Right atrium auricular region (tissue), 2 donors: ENCODE measurements at regions not wholly inside any gene's neighbourhood (a gene's known extent, or its start where the extent isn't known, plus 50 kb on each side); places are given as distances from the start of the nearest gene placed in this dataset.
"Not testable (repeated sequence)": the region's sequence is repeated elsewhere in the genome, so short reads cannot be mapped to it uniquely, and the experiment has no call there.

Experiments
- DNase-seq: peaks from one replicate; pipeline ENCODE4 v3.0.0-alpha.2; 2019; ENCODE audit warnings: low spot score
- H3K27ac ChIP-seq, 2 donors: fragments of 200-600 bp; sonication (generic); 1 replicate in 1 of 2; 2 replicates in 1 of 2; pipeline ENCODE4 v1.5.1; 2016 to 2019
- H3K27me3 ChIP-seq, 2 donors: fragments of 200-600 bp; sonication (generic); one replicate each; pipeline versions ENCODE4 v1.5.1 to v1.6.0; 2017 to 2019
- H3K36me3 ChIP-seq: fragments of 200-600 bp; sonication (generic); one replicate; pipeline ENCODE4 v1.5.1; 2016
- H3K4me1 ChIP-seq, 2 donors: fragments of 200-600 bp; sonication (generic); one replicate each; pipeline versions ENCODE4 v1.5.1 to v1.6.0; 2017 to 2019
- H3K4me3 ChIP-seq, 2 donors: fragments of 200-600 bp; sonication (generic); 1 replicate in 1 of 2; 2 replicates in 1 of 2; pipeline ENCODE4 v1.5.1; 2017 to 2019; ENCODE audit warnings: mild to moderate bottlenecking in 1 of 2, moderate library complexity in 1 of 2
- H3K9me3 ChIP-seq, 2 donors: fragments of 200-600 bp; sonication (generic); one replicate each; pipeline ENCODE4 v1.5.1; 2019
- CTCF ChIP-seq, 2 donors: fragments of 200-600 bp; sonication (generic); IDR thresholded peaks; one replicate each; pipeline ENCODE4 v1.5.1; 2019; ENCODE audit warnings: antibody characterized with exemption in 2 of 2

DNA sequence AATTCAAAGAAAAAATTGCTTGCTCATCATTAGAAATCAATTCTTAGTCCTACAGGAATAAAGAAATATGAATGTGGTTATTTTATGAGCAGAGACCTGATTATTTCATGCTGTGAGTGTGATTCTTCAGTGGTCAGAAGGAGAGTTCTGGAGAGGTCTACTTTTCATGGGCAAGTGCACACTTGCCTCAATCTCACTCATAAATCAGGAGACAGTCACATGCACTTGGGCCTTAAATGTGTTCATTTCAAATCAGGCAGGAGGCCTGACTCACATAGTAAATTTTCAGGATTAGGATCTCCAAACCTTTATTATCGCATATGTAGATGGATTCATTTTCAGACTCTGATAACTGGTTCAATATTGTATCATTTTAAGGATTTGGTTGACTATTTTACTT lies 323.2 kb upstream of the CCNH start:
- Histone ChIP-seq H3K27me3 (no peaks in the 10 kb centered on the region), H3K4me3 (no peak overlapping the region), H3K9me3 (no peaks in the 10 kb centered on the region), H3K4me1 (no peaks in the 10 kb centered on the region), H3K36me3 (no peaks in the 10 kb centered on the region), H3K27ac (no peak overlapping the region)
- TF ChIP-seq CTCF (IDR thresholded peaks at IDR 0.05): no peak
- DNase-seq: no peak

DNA sequence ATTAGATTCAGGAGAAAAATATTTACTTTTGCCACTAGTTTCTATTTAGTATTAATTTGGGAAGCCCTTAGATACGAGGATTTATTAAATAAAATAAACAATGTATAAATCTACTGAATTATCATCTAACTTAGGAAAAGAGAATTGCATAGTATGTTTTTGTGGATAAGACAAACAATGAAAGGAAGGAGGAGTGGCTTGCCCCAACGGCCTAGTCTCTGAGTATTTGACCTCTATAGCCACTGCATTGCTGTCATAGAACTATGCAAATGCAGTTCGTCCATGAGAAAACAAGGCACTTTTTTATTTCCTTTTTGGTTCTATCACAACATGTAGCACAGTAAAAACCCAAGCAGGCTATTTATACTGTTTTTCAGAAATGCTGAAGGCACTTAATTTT lies 321.2 kb upstream of the CCNH start:
- no peak for DNase-seq
- Histone ChIP-seq H3K4me3 (no peak overlapping the region), H3K27ac (no peak overlapping the region), H3K9me3 (no peaks in the 10 kb centered on the region), H3K27me3 (no peaks in the 10 kb centered on the region), H3K4me1 (no peaks in the 10 kb centered on the region), H3K36me3 (no peaks in the 10 kb centered on the region)
- no peak for TF ChIP-seq CTCF (IDR thresholded peaks at IDR 0.05)

DNA sequence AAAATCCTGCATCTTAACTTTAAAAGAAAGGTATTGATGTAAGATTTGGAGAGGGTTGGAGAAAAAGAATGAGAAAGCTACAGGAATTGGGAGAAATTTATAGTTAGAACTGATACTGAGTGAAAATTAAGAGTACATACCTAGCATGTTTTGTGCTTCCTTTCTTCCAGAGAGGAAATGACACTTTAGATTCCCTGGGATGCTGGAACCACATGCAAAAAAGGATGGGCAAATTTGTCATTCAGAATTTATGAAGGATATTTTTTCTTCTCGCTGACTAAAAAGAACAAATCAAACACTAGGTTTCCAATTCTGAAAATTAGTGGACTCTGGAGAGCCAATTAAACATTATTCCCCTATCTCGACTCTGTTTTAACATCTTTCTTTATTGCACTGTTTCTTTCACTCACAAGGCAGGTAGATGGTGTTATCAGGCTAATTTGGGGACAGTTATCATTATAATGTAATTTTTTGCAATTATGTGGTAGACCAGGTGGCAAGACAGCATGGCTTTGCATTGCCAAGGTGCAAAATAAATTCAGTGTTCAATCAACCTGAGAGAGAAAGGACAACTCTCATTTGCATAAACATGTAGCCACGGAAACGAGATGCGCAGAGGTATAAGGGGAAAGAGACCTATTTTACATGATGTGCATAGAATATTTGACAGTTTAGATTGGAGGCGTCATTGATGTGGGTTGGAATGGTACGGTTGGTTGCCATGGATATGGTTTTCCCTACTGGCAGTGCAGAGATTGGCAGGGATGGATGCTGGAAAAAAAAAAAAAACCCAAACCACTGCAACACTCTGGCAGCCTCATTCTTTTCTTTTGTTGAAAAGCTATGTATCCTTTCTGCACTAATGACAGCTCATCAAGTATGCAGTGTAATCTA lies 320.4 kb upstream of the CCNH start:
- Histone ChIP-seq H3K9me3 (no peaks in the 10 kb centered on the region), H3K4me1 (no peaks in the 10 kb centered on the region), H3K27me3 (no peaks in the 10 kb centered on the region), H3K36me3 (no peaks in the 10 kb centered on the region), H3K4me3 (no peak overlapping the region), H3K27ac (no peak overlapping the region)
- no peak for TF ChIP-seq CTCF (IDR thresholded peaks at IDR 0.05)
- no peak for DNase-seq

DNA sequence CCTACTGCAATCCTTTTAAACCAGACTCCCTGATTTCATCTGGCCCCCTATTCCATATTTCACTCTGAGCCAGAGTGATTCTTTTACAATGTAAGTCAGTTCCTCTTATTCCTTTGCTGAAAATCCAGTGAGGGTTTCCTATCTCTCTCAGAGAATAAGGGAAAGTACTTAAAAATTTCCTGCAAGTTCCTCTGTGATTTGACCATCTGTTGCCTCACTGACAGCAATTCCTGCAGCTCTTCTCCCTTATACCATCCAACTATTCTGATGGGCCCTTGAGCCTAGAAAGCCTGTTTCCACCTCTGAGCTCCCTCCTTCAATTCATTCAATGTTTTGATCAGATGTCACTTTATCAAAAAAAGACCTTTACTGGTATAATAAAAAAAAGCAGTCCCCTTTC lies 317.1 kb upstream of the CCNH start:
- no peak overlapping the region for H3K4me3 ChIP-seq
- no peaks in the 10 kb centered on the region for H3K27me3 ChIP-seq
- no peak for DNase-seq
- H3K27ac ChIP-seq: no peak overlapping the region
- no peaks in the 10 kb centered on the region for H3K4me1 ChIP-seq
- TF ChIP-seq CTCF (IDR thresholded peaks at IDR 0.05): no peak
- no peaks in the 10 kb centered on the region for H3K9me3 ChIP-seq
- H3K36me3 ChIP-seq: no peaks in the 10 kb centered on the region

GRCh38 chr5:87722286-87722685 lies 309.6 kb upstream of the CCNH start:
- H3K36me3 ChIP-seq: no peaks in the 10 kb centered on the region
- H3K4me1 ChIP-seq: no peaks in the 10 kb centered on the region
- no peak for DNase-seq
- TF ChIP-seq CTCF (IDR thresholded peaks at IDR 0.05): no peak
- no peaks in the 10 kb centered on the region for H3K9me3 ChIP-seq
- H3K27me3 ChIP-seq: no peaks in the 10 kb centered on the region
- no peak overlapping the region for H3K27ac ChIP-seq
- H3K4me3 ChIP-seq: no peak overlapping the region

GRCh38 chr5:87718224-87718925 lies 305.6 kb upstream of the CCNH start:
- not testable (repeated sequence) for H3K4me1 ChIP-seq, H3K9me3 ChIP-seq, H3K4me3 ChIP-seq, H3K27me3 ChIP-seq, DNase-seq, H3K36me3 ChIP-seq, H3K27ac ChIP-seq
